ENCODE measurements at regions not wholly inside any gene's neighbourhood (a gene's known extent, or its start where the extent isn't known, plus 50 kb on each side); places are given as distances from the start of the nearest gene placed in this dataset.

- H3K4me1 Mint-ChIP-seq (ENCODE audit: low read depth): no peaks in the 10 kb centered on the region
- no peak overlapping the region for H3K4me3 Mint-ChIP-seq
- H3K27me3 Mint-ChIP-seq: no peaks in the 10 kb centered on the region
- ChIA-PET POLR2A (no interaction called here), CTCF (no interaction called here)
- TF ChIP-seq, protein P1, sequence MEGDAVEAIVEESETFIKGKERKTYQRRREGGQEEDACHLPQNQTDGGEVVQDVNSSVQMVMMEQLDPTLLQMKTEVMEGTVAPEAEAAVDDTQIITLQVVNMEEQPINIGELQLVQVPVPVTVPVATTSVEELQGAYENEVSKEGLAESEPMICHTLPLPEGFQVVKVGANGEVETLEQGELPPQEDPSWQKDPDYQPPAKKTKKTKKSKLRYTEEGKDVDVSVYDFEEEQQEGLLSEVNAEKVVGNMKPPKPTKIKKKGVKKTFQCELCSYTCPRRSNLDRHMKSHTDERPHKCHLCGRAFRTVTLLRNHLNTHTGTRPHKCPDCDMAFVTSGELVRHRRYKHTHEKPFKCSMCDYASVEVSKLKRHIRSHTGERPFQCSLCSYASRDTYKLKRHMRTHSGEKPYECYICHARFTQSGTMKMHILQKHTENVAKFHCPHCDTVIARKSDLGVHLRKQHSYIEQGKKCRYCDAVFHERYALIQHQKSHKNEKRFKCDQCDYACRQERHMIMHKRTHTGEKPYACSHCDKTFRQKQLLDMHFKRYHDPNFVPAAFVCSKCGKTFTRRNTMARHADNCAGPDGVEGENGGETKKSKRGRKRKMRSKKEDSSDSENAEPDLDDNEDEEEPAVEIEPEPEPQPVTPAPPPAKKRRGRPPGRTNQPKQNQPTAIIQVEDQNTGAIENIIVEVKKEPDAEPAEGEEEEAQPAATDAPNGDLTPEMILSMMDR (IDR thresholded peaks at IDR 0.05): no peak
- no peak overlapping the region for H3K27ac Mint-ChIP-seq
- H3K9me3 Mint-ChIP-seq: no peaks in the 10 kb centered on the region
- DNase-seq (no peak), ATAC-seq (no peak)
- no peaks in the 10 kb centered on the region for H3K36me3 Mint-ChIP-seq (ENCODE audit: low read depth)
- intact Hi-C loops (cut with micrococcal nuclease): no loop called here
Observed at GRCh38 chr2:155320236-155320635, 621.7 kb downstream of the KCNJ3 start.

DNA sequence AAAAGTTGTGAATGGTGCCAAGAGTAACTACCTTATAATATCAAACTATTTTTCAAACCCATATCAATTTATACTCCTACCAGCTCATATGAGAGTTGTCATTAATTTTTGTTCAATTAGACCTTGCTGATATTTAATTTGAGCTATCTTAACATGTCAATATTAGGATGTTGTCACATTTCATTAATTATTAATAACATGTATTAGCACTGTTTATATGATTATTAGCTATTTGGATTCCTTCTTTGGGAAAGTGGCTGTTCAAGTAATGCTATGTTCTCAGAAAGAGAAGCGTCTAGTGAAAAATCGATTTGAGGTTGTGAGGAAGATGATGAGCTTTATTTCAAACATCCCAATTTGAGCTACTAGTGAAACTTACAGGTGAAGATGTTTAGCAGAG is 620.2 kb downstream of the KCNJ3 start:
- TF ChIP-seq, protein P1 (IDR thresholded peaks at IDR 0.05): no peak
- intact Hi-C loops (cut with micrococcal nuclease): no loop called here
- Mint-ChIP-seq H3K4me3 (no peak overlapping the region), H3K27me3 (no peaks in the 10 kb centered on the region), H3K27ac (no peak overlapping the region), H3K36me3 (ENCODE audit: low read depth) (no peaks in the 10 kb centered on the region), H3K4me1 (ENCODE audit: low read depth) (no peaks in the 10 kb centered on the region), H3K9me3 (no peaks in the 10 kb centered on the region)
- DNase-seq (no peak), ATAC-seq (no peak)
- POLR2A ChIA-PET: no interaction called here
- CTCF ChIA-PET: interaction anchor here (1.1 kb wide), 1 partner anchor 14 kb away, joined by 4 read pairs; no protein-coding TSS in a partner anchor

- ATAC-seq: no peak
- ChIA-PET CTCF (no interaction called here), POLR2A (interaction anchor here (0.8 kb wide), 1 partner anchor 39 kb away, joined by 3 read pairs; no protein-coding TSS in a partner anchor)
- DNase-seq: no peak
- Mint-ChIP-seq H3K27ac (no peak overlapping the region), H3K27me3 (no peaks in the 10 kb centered on the region), H3K36me3 (ENCODE audit: low read depth) (no peaks in the 10 kb centered on the region), H3K4me1 (ENCODE audit: low read depth) (no peaks in the 10 kb centered on the region), H3K9me3 (no peaks in the 10 kb centered on the region), H3K4me3 (no peak overlapping the region)
- intact Hi-C loops (cut with micrococcal nuclease): no loop called here
- TF ChIP-seq, protein P1 (IDR thresholded peaks at IDR 0.05): no peak
Observed at GRCh38 chr2:155315768-155316167, 617.3 kb downstream of the KCNJ3 start.

- no peak for DNase-seq
- Mint-ChIP-seq H3K9me3 (no peaks in the 10 kb centered on the region), H3K4me3 (no peak overlapping the region), H3K27ac (no peak overlapping the region), H3K4me1 (ENCODE audit: low read depth) (no peaks in the 10 kb centered on the region), H3K27me3 (no peaks in the 10 kb centered on the region), H3K36me3 (ENCODE audit: low read depth) (no peaks in the 10 kb centered on the region)
- TF ChIP-seq, protein P1 (IDR thresholded peaks at IDR 0.05): peak; percentile 41
- ChIA-PET POLR2A (no interaction called here), CTCF (interaction anchor here (0.6 to 1.0 kb wide), 3 partner anchors 9 to 69 kb away, joined by 3 read pairs; no protein-coding TSS in a partner anchor)
- intact Hi-C loops (cut with micrococcal nuclease): no loop called here
- ATAC-seq: no peak
Observed at GRCh38 chr2:155310589-155310988, 612.1 kb downstream of the KCNJ3 start.

DNA sequence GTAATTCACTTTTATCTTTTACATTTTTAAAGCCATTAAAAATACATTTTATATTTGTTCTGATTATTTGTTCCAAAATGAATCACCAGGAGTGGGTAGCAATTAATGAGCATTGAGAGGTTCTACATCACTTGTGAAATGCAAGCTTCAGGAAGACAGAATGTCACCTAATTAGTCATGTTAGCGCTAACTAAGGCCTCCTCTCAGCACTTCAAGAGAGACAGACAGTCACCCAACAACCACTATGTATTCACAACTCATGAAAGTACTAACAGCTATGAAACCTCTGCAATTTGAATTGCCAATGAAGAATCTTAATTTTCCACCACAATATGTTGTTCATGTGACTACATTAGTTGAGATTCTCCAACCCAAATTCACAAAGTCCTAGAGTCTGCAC is 611.0 kb downstream of the KCNJ3 start:
- Mint-ChIP-seq H3K27ac (no peak overlapping the region), H3K9me3 (no peaks in the 10 kb centered on the region), H3K4me1 (ENCODE audit: low read depth) (no peaks in the 10 kb centered on the region), H3K4me3 (no peak overlapping the region), H3K27me3 (no peaks in the 10 kb centered on the region), H3K36me3 (ENCODE audit: low read depth) (no peaks in the 10 kb centered on the region)
- TF ChIP-seq, protein P1 (IDR thresholded peaks at IDR 0.05): no peak
- intact Hi-C loops (cut with micrococcal nuclease): no loop called here
- CTCF ChIA-PET: no interaction called here
- ATAC-seq (no peak), DNase-seq (no peak)
- POLR2A ChIA-PET: no interaction called here
